ENCODE measurements at regions not wholly inside any gene's neighbourhood (a gene's known extent, or its start where the extent isn't known, plus 50 kb on each side); places are given as distances from the start of the nearest gene placed in this dataset.

DNA sequence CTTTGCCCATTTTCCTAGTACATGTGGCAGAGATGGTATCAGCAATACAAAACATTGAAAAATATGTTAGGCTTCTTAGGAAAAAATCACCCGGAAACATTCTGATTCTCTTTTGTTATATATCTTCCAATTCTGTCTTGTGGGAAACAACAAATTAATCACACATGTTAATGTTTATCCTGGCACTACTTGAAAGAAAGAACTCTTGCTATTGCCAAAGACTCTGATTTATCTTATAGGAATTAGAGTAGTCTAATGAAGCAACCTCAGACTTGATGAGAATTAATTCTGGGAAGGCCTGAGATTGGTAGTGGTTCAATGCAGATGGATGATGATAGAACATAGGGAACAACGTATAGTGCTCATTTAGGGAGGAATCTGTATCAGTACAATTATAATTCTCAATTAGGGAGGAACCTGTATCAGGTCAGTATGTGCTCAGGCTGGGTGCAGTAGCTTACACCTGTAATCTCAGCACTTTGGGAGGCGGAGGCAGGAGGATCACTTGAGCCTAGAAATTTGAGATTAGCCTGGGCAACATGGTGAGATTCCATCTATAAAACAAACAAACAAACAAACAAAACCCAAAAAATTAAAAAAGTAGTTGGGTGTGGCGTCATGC is 50.7 kb downstream of the TAS2R16 start:
- 100% methylated on average over 1 of the region's 4 CpGs for WGBS (ENCODE audit: insufficient coverage)
- no peak overlapping the region for H3K4me3 ChIP-seq (replicated peaks in 1 of 3; ENCODE audit: low read depth in 2 of 3, low read length in 3 of 3)
- H3K9ac ChIP-seq (ENCODE audit: insufficient read depth, low read length, poor library complexity, severe bottlenecking) = no peak overlapping the region
- H3K36me3 Mint-ChIP-seq = no peaks in the 10 kb centered on the region
- H3K4me3 Mint-ChIP-seq = no peak overlapping the region
- H2AFZ ChIP-seq (ENCODE audit: insufficient read depth, low read depth, low read length, poor library complexity, severe bottlenecking) = no peak overlapping the region
- peaks cover 0 to 4% (median 2%) of the 10 kb centered on the region in 7 donors for H3K9me3 Mint-ChIP-seq
- no peaks in the 10 kb centered on the region for H3K9me3 ChIP-seq (replicated peaks in 1 of 2; ENCODE audit: control insufficient read depth in 1 of 2, insufficient read depth in 1 of 2, low read length in 2 of 2)
- no peaks in the 10 kb centered on the region for H4K20me1 ChIP-seq (ENCODE audit: insufficient read depth, low read length)
- H3K4me1 ChIP-seq (ENCODE audit: control insufficient read depth in 1 of 2, insufficient read depth in 2 of 2, low read length in 2 of 2) = no peaks in the 10 kb centered on the region
- no peaks in the 10 kb centered on the region for H3K36me3 ChIP-seq (replicated peaks in 1 of 2; ENCODE audit: control insufficient read depth in 1 of 2, insufficient read depth in 2 of 2, low read length in 2 of 2)
- no peak overlapping the region for H3K27ac Mint-ChIP-seq
- TF ChIP-seq, protein P1, sequence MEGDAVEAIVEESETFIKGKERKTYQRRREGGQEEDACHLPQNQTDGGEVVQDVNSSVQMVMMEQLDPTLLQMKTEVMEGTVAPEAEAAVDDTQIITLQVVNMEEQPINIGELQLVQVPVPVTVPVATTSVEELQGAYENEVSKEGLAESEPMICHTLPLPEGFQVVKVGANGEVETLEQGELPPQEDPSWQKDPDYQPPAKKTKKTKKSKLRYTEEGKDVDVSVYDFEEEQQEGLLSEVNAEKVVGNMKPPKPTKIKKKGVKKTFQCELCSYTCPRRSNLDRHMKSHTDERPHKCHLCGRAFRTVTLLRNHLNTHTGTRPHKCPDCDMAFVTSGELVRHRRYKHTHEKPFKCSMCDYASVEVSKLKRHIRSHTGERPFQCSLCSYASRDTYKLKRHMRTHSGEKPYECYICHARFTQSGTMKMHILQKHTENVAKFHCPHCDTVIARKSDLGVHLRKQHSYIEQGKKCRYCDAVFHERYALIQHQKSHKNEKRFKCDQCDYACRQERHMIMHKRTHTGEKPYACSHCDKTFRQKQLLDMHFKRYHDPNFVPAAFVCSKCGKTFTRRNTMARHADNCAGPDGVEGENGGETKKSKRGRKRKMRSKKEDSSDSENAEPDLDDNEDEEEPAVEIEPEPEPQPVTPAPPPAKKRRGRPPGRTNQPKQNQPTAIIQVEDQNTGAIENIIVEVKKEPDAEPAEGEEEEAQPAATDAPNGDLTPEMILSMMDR (IDR thresholded peaks at IDR 0.05) = no peak
- no peaks in the 10 kb centered on the region for H3K79me2 ChIP-seq (ENCODE audit: insufficient read depth, low read length)
- no peaks in the 10 kb centered on the region for H3K27me3 ChIP-seq (ENCODE audit: control insufficient read depth in 2 of 2, insufficient read depth in 2 of 2, low read length in 2 of 2)
- intact Hi-C loops (cut with micrococcal nuclease) = no loop called here
- no peak overlapping the region for H3K4me2 ChIP-seq (replicated peaks; ENCODE audit: extremely low read depth, low read length, poor library complexity, severe bottlenecking)
- DNase-seq = no peak
- no peak overlapping the region for H3K27ac ChIP-seq (ENCODE audit: low read depth in 1 of 2, low read length in 2 of 2)
- H3K4me1 Mint-ChIP-seq = no peaks in the 10 kb centered on the region
- no peaks in the 10 kb centered on the region for H3K27me3 Mint-ChIP-seq (ENCODE audit: low read depth in 3 of 3)

GRCh38 chr7:122942765-122943164 is 52.7 kb downstream of the TAS2R16 start:
- Mint-ChIP-seq H3K36me3 (no peaks in the 10 kb centered on the region), H3K4me1 (no peaks in the 10 kb centered on the region), H3K27me3 (ENCODE audit: low read depth in 3 of 3) (peaks cover 0 to 2% (median 0%) of the 10 kb centered on the region in 3 donors), H3K4me3 (no peak overlapping the region), H3K9me3 (peaks cover 0 to 4% (median 2%) of the 10 kb centered on the region in 7 donors), H3K27ac (no peak overlapping the region)
- H3K79me2 ChIP-seq (ENCODE audit: insufficient read depth, low read length) = no peaks in the 10 kb centered on the region
- no peaks in the 10 kb centered on the region for H3K36me3 ChIP-seq (replicated peaks in 1 of 2; ENCODE audit: control insufficient read depth in 1 of 2, insufficient read depth in 2 of 2, low read length in 2 of 2)
- no peak overlapping the region for H3K4me3 ChIP-seq (replicated peaks in 1 of 3; ENCODE audit: low read depth in 2 of 3, low read length in 3 of 3)
- H4K20me1 ChIP-seq (ENCODE audit: insufficient read depth, low read length) = no peaks in the 10 kb centered on the region
- H3K9ac ChIP-seq (ENCODE audit: insufficient read depth, low read length, poor library complexity, severe bottlenecking) = no peak overlapping the region
- H3K27me3 ChIP-seq (ENCODE audit: control insufficient read depth in 2 of 2, insufficient read depth in 2 of 2, low read length in 2 of 2) = no peaks in the 10 kb centered on the region
- no peak overlapping the region for H3K27ac ChIP-seq (ENCODE audit: low read depth in 1 of 2, low read length in 2 of 2)
- H2AFZ ChIP-seq (ENCODE audit: insufficient read depth, low read depth, low read length, poor library complexity, severe bottlenecking) = no peak overlapping the region
- no peaks in the 10 kb centered on the region for H3K4me1 ChIP-seq (ENCODE audit: control insufficient read depth in 1 of 2, insufficient read depth in 2 of 2, low read length in 2 of 2)
- DNase-seq = no peak
- TF ChIP-seq, protein P1 (IDR thresholded peaks at IDR 0.05) = no peak
- no peaks in the 10 kb centered on the region for H3K9me3 ChIP-seq (replicated peaks in 1 of 2; ENCODE audit: control insufficient read depth in 1 of 2, insufficient read depth in 1 of 2, low read length in 2 of 2)
- intact Hi-C loops (cut with micrococcal nuclease) = no loop called here
- H3K4me2 ChIP-seq (replicated peaks; ENCODE audit: extremely low read depth, low read length, poor library complexity, severe bottlenecking) = no peak overlapping the region
